ENCODE measurements at regions not wholly inside any gene's neighbourhood (a gene's known extent, or its start where the extent isn't known, plus 50 kb on each side); places are given as distances from the start of the nearest gene placed in this dataset.

GRCh38 chr6:91521999-91522398 is 935.1 kb upstream of the MAP3K7 start (continued):
- TF ChIP-seq CHD4 (IDR thresholded peaks at IDR 0.05; ENCODE audit: borderline replicate concordance) (no peak), CEBPB (IDR thresholded peaks at IDR 0.05) (no peak), FOSL2 (IDR thresholded peaks at IDR 0.05) (no peak), FOSL2 (CRISPR knock-in tag; IDR thresholded peaks at IDR 0.05) (no peak), CHD2 (IDR thresholded peaks at IDR 0.05; ENCODE audit: low read length, partially characterized antibody) (no peak), MAZ (IDR thresholded peaks at IDR 0.05; ENCODE audit: borderline replicate concordance, low read depth, low read length) (no peak), EHMT2 (IDR thresholded peaks at IDR 0.05; ENCODE audit: low read depth) (no peak)

- H3K4me3 ChIP-seq, result no peak overlapping the region
- FAIRE-seq (no peak), DNase-seq (ENCODE audit: low read depth in 1 of 2, low spot score in 1 of 2) (no peak), ATAC-seq (no peak)
- 21% methylated on average over 2 of the region's 2 CpGs for WGBS (ENCODE audit: missing lambda C conversion rate)
- TF ChIP-seq EP300 (IDR thresholded peaks at IDR 0.05) (no peak), FOXS1 (CRISPR knock-in tag; IDR thresholded peaks at IDR 0.05) (no peak), HOXB13 (CRISPR knock-in tag; IDR thresholded peaks at IDR 0.05; ENCODE audit: low read depth) (no peak), ELK1 (IDR thresholded peaks at IDR 0.05; ENCODE audit: low read depth, low read length) (no peak), CHD2 (IDR thresholded peaks at IDR 0.05; ENCODE audit: low read length, partially characterized antibody) (no peak), MYC (IDR thresholded peaks at IDR 0.05; ENCODE audit: borderline replicate concordance, low read length) (no peak), USF2 (IDR thresholded peaks at IDR 0.05) (no peak), SMC3 (IDR thresholded peaks at IDR 0.05) (no peak), JUN (IDR thresholded peaks at IDR 0.05) (no peak), NPAS2 (CRISPR knock-in tag; IDR thresholded peaks at IDR 0.05; ENCODE audit: borderline replicate concordance) (no peak), RFX5 (IDR thresholded peaks at IDR 0.05) (no peak), RNF2 (IDR thresholded peaks at IDR 0.05; ENCODE audit: borderline replicate concordance, low read depth) (no peak), CBX2 (IDR thresholded peaks at IDR 0.05; ENCODE audit: borderline replicate concordance, low read depth) (no peak), ATOH8 (CRISPR knock-in tag; IDR thresholded peaks at IDR 0.05; ENCODE audit: low read depth) (no peak), MAZ (IDR thresholded peaks at IDR 0.05; ENCODE audit: borderline replicate concordance, low read depth, low read length) (no peak), HEYL (CRISPR knock-in tag; IDR thresholded peaks at IDR 0.05) (no peak), NFE2L2 (conservative IDR thresholded peaks at IDR 0.05; ENCODE audit: low read length) (no peak), CEBPB (IDR thresholded peaks at IDR 0.05) (no peak), ZNF302 (CRISPR knock-in tag; IDR thresholded peaks at IDR 0.05) (no peak), KDM5A (IDR thresholded peaks at IDR 0.05) (no peak)
- H3K4me1 ChIP-seq, result no peaks in the 10 kb centered on the region
- H3K9me3 ChIP-seq, result no peaks in the 10 kb centered on the region
- ChIA-PET CTCF (no interaction called here), POLR2A (no interaction called here)
- no peak overlapping the region for H3K4me2 ChIP-seq
- H3K27ac ChIP-seq, result no peak overlapping the region
These were observed 922.8 kb upstream of the MAP3K7 start for GRCh38 chr6:91509711-91510110.

- no peaks in the 10 kb centered on the region for H3K9me3 ChIP-seq
- no peaks in the 10 kb centered on the region for H3K4me1 ChIP-seq
- no peak for TF ChIP-seq ELK1 (IDR thresholded peaks at IDR 0.05; ENCODE audit: low read depth, low read length)
- no peak for TF ChIP-seq POLR2AphosphoS2 (conservative IDR thresholded peaks at IDR 0.05; ENCODE audit: low read length)
- no peak for TF ChIP-seq NPAS2 (CRISPR knock-in tag; IDR thresholded peaks at IDR 0.05; ENCODE audit: borderline replicate concordance)
- WGBS (ENCODE audit: missing lambda C conversion rate), result 47% methylated on average over 2 of the region's 2 CpGs
- no peak for ATAC-seq
- H3K27ac ChIP-seq, result no peak overlapping the region
- no peak for FAIRE-seq
- ChIA-PET CTCF (no interaction called here), POLR2A (no interaction called here)
- H3K4me2 ChIP-seq, result no peak overlapping the region
- H3K4me3 ChIP-seq, result no peak overlapping the region
- DNase-seq (ENCODE audit: low read depth in 1 of 2, low spot score in 1 of 2), result no peak
These were observed 922.2 kb upstream of the MAP3K7 start for GRCh38 chr6:91509039-91509438.
